GM19043 (cell line): ENCODE measurements at regions not wholly inside any gene's neighbourhood (a gene's known extent, or its start where the extent isn't known, plus 50 kb on each side); places are given as distances from the start of the nearest gene placed in this dataset.

Experiments used
- ATAC-seq: cut with Tn5 transposase; IDR thresholded peaks from one replicate; pipeline ENCODE4 v1.9.1; 2021; ENCODE audit warnings: low read depth; ENCODE audit not compliant: unreplicated experiment

GRCh38 chr17:65374966-65375365, 186.5 kb downstream of the AXIN2 start:
- no peak for ATAC-seq

DNA sequence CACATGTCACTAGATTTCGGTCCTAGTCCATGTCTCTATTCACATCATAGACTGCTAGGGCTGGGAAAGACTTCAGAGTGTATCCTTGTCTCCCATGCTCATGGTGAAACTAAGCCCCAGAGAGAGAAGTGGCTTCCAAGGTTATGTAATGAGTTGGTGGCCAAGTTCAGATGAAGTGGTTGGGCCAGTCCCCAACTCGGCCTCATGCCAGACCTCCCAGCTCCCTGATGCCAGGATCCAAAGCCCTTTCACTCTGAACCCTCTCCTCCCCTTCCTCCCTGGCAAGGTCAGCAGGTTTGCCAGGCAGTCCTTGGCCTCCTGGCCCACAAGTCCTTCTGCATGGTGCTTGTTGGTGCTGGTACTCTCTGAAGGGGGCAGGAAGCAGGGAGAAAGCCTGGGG, 189.7 kb downstream of the AXIN2 start:
- ATAC-seq = no peak

- no peak for ATAC-seq
These were observed 190.7 kb downstream of the AXIN2 start for GRCh38 chr17:65370669-65371131.

- ATAC-seq = no peak
These were observed 193.1 kb downstream of the AXIN2 start for GRCh38 chr17:65368341-65368740.

- ATAC-seq = no peak
These were observed 195.2 kb downstream of the AXIN2 start for GRCh38 chr17:65366102-65366844.

DNA sequence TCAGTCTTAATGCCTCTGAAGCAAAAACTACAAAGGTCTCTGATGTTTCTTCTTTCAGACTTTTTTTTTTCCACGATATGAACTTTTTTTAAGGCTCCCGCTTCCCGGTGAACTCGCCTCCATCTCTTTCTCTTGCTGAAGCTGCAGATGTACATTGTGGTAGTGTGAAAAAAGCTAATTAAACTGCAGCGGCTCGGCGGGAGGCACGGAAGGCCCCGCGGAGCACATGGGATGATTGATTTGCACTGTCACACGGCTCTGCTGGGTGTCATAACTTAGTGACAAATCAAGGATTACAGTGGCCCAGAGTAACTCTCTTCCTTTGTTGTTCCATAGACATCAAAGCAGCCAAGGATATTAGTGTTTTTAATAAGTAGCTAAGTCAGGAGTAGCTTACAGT, 196.3 kb downstream of the AXIN2 start:
- ATAC-seq = no peak

DNA sequence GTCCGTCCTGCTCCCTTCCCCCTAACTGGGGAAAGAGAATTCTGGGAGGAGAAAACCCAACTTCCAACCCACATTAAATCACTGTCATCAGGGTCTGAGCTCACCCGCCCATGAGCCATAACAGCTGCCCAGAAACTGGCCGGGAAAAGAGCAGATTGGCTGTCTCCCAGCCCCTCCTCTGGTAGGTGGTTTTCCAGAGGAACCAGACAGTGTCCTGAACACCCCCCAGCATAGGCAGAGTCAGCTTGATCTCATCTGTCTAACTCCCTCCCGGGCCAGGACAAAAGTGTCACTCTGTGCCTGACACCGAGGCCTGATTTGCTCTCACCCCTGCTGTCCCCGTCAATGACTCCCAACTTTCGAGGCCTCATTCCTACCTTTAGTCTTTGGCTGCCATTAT, 197.0 kb downstream of the AXIN2 start:
- no peak for ATAC-seq

- ATAC-seq = no peak
These were observed 198.6 kb downstream of the AXIN2 start for GRCh38 chr17:65362826-65363225.

DNA sequence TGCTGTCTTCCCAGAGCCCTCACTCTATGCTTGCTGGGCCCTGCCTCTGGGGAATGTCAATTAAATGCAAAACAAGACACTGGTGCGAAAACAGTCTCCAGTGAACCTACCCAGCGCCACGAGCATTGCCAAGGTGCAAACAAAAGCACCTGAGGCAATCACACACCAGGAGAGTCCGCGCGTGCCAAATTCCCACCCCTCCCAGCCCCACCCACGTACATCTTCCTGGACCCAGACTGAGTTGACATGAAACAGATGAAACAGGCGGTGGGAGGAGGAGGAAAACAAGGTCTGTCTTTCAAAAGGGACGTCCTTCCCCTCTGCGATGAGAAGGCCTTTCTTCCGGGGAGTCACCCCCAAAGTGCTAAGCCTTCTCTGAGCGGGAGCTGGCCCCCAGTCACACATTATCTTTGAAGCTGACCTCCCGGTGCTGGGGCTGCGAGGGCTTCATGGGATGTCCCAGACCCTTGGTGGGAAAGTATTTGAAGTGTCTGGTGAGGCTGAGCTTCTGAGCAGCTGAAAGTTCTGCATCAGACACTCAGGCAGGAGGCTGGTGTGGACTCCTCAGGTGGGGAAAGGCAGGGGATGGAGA, 200.4 kb downstream of the AXIN2 start:
- ATAC-seq = no peak

DNA sequence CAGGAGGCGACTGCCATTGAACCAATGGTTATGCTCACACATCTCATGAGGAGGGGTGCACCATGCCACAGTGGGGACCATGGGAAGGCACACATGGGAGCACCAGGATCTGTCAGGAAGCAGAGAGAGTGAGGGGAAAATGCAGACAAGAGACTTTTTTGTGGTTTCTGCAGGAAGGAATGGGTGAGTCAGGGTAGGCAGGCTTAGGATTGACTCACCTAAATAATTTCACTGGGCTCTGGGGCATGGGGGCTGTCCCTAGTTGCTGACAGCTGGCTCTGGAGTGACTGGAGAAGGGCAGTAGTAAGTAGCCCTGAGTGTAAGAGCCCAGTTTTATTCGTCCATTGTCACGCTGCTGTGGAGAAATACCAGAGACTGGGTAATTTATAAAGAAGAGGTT, 202.4 kb downstream of the AXIN2 start:
- ATAC-seq = no peak

- no peak for ATAC-seq
These were observed 204.9 kb downstream of the AXIN2 start for GRCh38 chr17:65356536-65356935.

GRCh38 chr17:65355246-65355645, 206.2 kb downstream of the AXIN2 start:
- no peak for ATAC-seq

DNA sequence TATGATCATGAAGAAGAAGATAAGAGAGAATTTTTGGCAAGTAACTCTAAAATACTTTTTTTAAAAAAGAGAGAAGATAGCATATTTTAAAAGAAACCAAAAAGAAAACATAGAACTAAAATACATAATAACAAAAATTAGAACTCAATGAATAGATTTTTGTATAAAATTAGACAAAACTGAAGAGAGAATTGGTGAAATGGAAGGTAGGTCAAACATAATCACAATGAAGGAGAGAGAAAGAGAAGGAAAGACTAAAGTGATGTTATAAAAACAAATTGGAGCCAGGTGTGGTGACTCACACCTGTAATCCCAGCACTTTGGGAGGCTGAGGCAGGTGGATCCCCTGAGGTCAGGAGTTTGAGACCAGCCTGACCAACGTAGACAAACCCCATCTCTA, 211.5 kb downstream of the AXIN2 start:
- no peak for ATAC-seq

GRCh38 chr17:65346166-65346565, 209.0 kb downstream of the RGS9 start:
- no peak for ATAC-seq

GRCh38 chr17:65345261-65346005, 208.3 kb downstream of the RGS9 start:
- no peak for ATAC-seq

- ATAC-seq = no peak
These were observed 203.2 kb downstream of the RGS9 start for GRCh38 chr17:65340401-65340800.

GRCh38 chr17:65334406-65334805, 197.2 kb downstream of the RGS9 start:
- ATAC-seq = no peak

DNA sequence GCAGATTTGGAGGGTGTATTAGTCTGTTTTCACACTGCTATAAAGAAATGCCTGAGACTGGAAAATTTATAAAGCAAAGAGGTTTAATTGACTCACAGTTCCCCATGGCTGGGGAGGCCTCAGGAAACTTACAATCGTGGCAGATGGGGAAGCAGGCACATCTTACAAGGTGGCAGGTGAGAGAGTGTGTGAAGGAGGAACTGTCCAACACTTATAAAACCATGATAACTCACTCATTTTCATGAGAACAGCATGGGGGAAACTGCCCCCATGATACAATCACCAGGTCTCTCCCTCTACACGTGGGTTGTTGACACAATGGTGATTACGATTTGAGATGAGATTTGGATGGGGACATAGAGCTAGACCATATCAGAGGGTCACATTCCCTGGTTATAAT, 195.6 kb downstream of the RGS9 start:
- ATAC-seq = no peak

GRCh38 chr17:65332375-65332774, 195.2 kb downstream of the RGS9 start:
- no peak for ATAC-seq

GRCh38 chr17:65328567-65328966, 191.4 kb downstream of the RGS9 start:
- ATAC-seq = no peak

- ATAC-seq = no peak
These were observed 187.6 kb downstream of the RGS9 start for GRCh38 chr17:65324611-65325342.
